ENCODE measurements at regions not wholly inside any gene's neighbourhood (a gene's known extent, or its start where the extent isn't known, plus 50 kb on each side); places are given as distances from the start of the nearest gene placed in this dataset.

- TF ChIP-seq POLR2A (IDR thresholded peaks at IDR 0.05), result no peak
- TF ChIP-seq CTCF (IDR thresholded peaks at IDR 0.05), result no peak
Observed at GRCh38 chr5:124370601-124371000, 375.8 kb downstream of the ZNF608 start.
